ENCODE measurements at regions not wholly inside any gene's neighbourhood (a gene's known extent, or its start where the extent isn't known, plus 50 kb on each side); places are given as distances from the start of the nearest gene placed in this dataset.

GRCh38 chr6:79783670-79784394, 152.7 kb downstream of the SH3BGRL2 start:
- Histone ChIP-seq H3K9me3 (no peaks in the 10 kb centered on the region), H3K27ac (no peak overlapping the region), H3K4me3 (no peak overlapping the region), H3K36me3 (no peaks in the 10 kb centered on the region), H3K4me1 (no peaks in the 10 kb centered on the region), H3K27me3 (no peaks in the 10 kb centered on the region)
- no peak for DNase-seq
- no peak for TF ChIP-seq CTCF (IDR thresholded peaks at IDR 0.05)
- no peak for TF ChIP-seq POLR2A (IDR thresholded peaks at IDR 0.05)
- intact Hi-C loops (cut with DNase I; ENCODE audit: low total_unique reads), result no loop called here

GRCh38 chr6:79782792-79783580, 151.9 kb downstream of the SH3BGRL2 start:
- TF ChIP-seq POLR2A (IDR thresholded peaks at IDR 0.05), result no peak
- TF ChIP-seq CTCF (IDR thresholded peaks at IDR 0.05), result no peak
- intact Hi-C loops (cut with DNase I; ENCODE audit: low total_unique reads), result no loop called here
- no peaks in the 10 kb centered on the region for H3K9me3 ChIP-seq

DNA sequence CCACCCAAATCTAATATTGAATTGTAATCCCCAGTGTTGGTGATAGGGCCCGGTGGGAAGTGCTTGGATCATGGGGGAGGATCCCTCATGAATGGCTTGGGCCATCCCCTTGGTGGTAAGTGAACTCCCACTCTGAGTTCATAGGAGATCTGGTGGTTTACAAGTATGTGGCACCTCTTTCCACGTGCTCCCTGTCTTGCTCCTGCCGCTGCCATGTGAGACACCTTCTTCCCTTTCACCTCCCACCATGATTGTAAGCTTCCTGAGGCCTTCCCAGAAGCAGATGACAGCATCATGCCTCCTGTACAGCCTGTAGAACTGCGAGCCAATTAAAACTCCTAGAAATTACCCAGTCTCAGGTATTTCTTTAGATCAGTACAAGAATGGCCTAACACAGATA, 150.8 kb downstream of the SH3BGRL2 start:
- TF ChIP-seq CTCF (IDR thresholded peaks at IDR 0.05), result no peak
- no peak for TF ChIP-seq POLR2A (IDR thresholded peaks at IDR 0.05)
- Histone ChIP-seq H3K27me3 (no peaks in the 10 kb centered on the region), H3K4me1 (no peaks in the 10 kb centered on the region), H3K9me3 (no peaks in the 10 kb centered on the region), H3K36me3 (no peaks in the 10 kb centered on the region), H3K27ac (no peak overlapping the region), H3K4me3 (no peak overlapping the region)
- no peak for DNase-seq
- intact Hi-C loops (cut with DNase I; ENCODE audit: low total_unique reads), result no loop called here

More at GRCh38 chr6:79782792-79783580, 151.9 kb downstream of the SH3BGRL2 start:
- Histone ChIP-seq H3K4me3 (no peak overlapping the region), H3K27ac (no peak overlapping the region), H3K36me3 (no peaks in the 10 kb centered on the region), H3K4me1 (no peaks in the 10 kb centered on the region), H3K27me3 (no peaks in the 10 kb centered on the region)
- no peak for DNase-seq

DNA sequence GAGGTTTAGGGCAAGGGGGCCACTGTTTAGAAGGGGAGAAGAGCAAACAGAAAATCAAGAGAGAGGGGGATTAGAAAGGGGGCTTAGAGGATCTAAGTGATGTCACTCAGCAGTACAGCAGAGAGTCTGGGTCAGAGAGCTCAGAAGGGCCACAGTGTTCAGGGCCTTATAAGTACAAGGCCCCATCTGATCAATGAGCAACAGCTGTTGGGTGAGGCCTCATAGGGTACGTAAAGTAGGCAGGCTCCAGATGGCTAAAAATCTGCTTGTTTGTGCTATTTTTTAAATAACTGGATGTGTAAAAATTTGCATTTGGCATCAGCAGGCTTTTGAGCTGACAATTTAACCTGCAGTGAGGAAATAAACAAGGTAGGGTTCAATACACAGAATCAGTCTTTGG, 149.8 kb downstream of the SH3BGRL2 start:
- no peak overlapping the region for H3K4me3 ChIP-seq
- no peak for DNase-seq
- H3K36me3 ChIP-seq, result no peaks in the 10 kb centered on the region
- intact Hi-C loops (cut with DNase I; ENCODE audit: low total_unique reads), result no loop called here
- TF ChIP-seq CTCF (IDR thresholded peaks at IDR 0.05) (no peak), POLR2A (IDR thresholded peaks at IDR 0.05) (no peak)
- H3K27ac ChIP-seq, result no peak overlapping the region
- H3K27me3 ChIP-seq, result no peaks in the 10 kb centered on the region
- H3K9me3 ChIP-seq, result no peaks in the 10 kb centered on the region
- H3K4me1 ChIP-seq, result no peaks in the 10 kb centered on the region

DNA sequence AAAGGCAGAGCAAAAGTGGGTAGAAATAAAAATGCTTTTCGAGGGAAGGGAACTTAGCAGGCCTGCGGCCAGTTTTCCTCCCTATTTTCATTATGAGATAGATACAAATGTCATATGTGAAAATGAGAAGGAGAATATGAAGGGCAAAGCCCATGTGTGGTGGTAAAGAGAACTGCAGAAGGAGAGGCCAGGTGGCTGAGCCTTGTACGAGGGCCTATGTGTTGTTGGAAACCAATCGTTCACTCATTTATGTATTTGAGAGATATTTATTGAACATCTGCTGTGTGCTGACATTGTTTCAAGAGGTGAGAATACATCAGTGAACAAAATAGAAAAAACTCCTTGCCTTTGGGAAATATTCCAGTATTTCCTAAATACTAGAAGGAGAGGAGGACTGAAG, 147.7 kb downstream of the SH3BGRL2 start:
- no peak for DNase-seq
- H3K4me3 ChIP-seq, result no peak overlapping the region
- no peaks in the 10 kb centered on the region for H3K9me3 ChIP-seq
- H3K27me3 ChIP-seq, result no peaks in the 10 kb centered on the region
- no peak overlapping the region for H3K27ac ChIP-seq
- no peaks in the 10 kb centered on the region for H3K4me1 ChIP-seq
- intact Hi-C loops (cut with DNase I; ENCODE audit: low total_unique reads), result no loop called here
- no peaks in the 10 kb centered on the region for H3K36me3 ChIP-seq
- TF ChIP-seq CTCF (IDR thresholded peaks at IDR 0.05) (no peak), POLR2A (IDR thresholded peaks at IDR 0.05) (no peak)
